ENCODE measurements at regions not wholly inside any gene's neighbourhood (a gene's known extent, or its start where the extent isn't known, plus 50 kb on each side); places are given as distances from the start of the nearest gene placed in this dataset.

GRCh38 chr1:96060621-96061020, 661.0 kb upstream of the PTBP2 start:
- no peak for TF ChIP-seq CTCF (optimal IDR thresholded peaks at IDR 0.05 in 1 of 3, IDR thresholded peaks at IDR 0.05 in 1 of 3, conservative IDR thresholded peaks at IDR 0.05 in 1 of 3; ENCODE audit: extremely low read depth in 1 of 3, insufficient read depth in 2 of 3, low read length in 3 of 3)
- no peak for TF ChIP-seq EZH2 (IDR thresholded peaks at IDR 0.05; ENCODE audit: low read length)

All from keratinocyte (primary cell).